SK-N-SH (cell line): ENCODE measurements at regions not wholly inside any gene's neighbourhood (a gene's known extent, or its start where the extent isn't known, plus 50 kb on each side); places are given as distances from the start of the nearest gene placed in this dataset.

Source experiments
- CHD2 ChIP-seq: fragments of 150-350 bp; IDR thresholded peaks from 2 replicates; pipeline ENCODE4 v1.6.1; 2018; ENCODE audit warnings: low read length; ENCODE audit not compliant: partially characterized antibody
- CTCF ChIP-seq: fragments of 200-600 bp; sonication (generic); IDR thresholded peaks from 2 replicates; pipeline ENCODE4 v1.6.1; 2017; ENCODE audit warnings: antibody characterized with exemption, mild to moderate bottlenecking, moderate library complexity
- MXI1 ChIP-seq: IDR thresholded peaks from 2 replicates; pipeline ENCODE4 v1.6.1; 2012; ENCODE audit warnings: mild to moderate bottlenecking, low read depth, low read length, improper control_type of control experiment
- POLR2AphosphoS5 ChIP-seq: IDR thresholded peaks from 2 replicates; pipeline ENCODE4 v1.6.1; 2012; ENCODE audit warnings: low read depth, low read length
- RAD21 ChIP-seq: IDR thresholded peaks from 2 replicates; pipeline ENCODE4 v1.6.1; 2012; ENCODE audit warnings: mild to moderate bottlenecking, low read length
- YY1 ChIP-seq: IDR thresholded peaks from 2 replicates; pipeline ENCODE4 v1.4.0; 2012; ENCODE audit warnings: low read depth, mild to moderate bottlenecking

- TF ChIP-seq CHD2 (no peak), MXI1 (no peak), CTCF (no peak), RAD21 (no peak), YY1 (no peak), POLR2AphosphoS5 (no peak)
Observed at GRCh38 chr7:109213081-109213480, 643.4 kb downstream of the DNAJB9 start.
